H1 (cell line): ENCODE measurements at regions not wholly inside any gene's neighbourhood (a gene's known extent, or its start where the extent isn't known, plus 50 kb on each side); places are given as distances from the start of the nearest gene placed in this dataset.

Experiments
- CBX5 ChIP-seq: fragments of 300-800, 300-1000 bp; sonication (generic); IDR thresholded peaks from 2 replicates; pipeline ENCODE4 v1.7.1; 2016; ENCODE audit warnings: antibody characterized with exemption, low read length, low read depth
- TEAD4 ChIP-seq: IDR thresholded peaks from 2 replicates; pipeline ENCODE4 v1.6.1; 2012; ENCODE audit warnings: low read depth, low read length, inconsistent platforms, mixed read lengths

DNA sequence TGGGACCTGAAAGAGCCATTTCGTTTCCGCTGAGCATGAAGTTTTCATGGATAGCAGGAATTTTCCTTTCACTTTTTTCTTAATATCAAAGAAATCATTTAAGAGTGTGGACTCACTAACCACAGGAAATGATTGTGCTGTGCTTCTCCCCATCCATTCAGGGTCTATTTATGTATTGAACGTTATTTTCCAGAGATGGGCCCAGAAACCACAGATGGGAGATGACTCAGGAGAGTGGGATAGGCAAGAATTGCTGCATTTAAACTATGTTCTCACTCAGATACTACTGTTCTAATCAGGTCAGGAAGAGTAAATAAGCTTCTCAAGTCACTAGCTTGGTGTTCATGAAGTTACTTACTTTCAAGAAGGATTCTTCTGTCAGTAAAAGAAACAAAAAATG, 763.8 kb downstream of the DTWD2 start:
- TF ChIP-seq TEAD4 (no peak), CBX5 (no peak)
